GM12878 (cell line): ENCODE measurements at regions not wholly inside any gene's neighbourhood (a gene's known extent, or its start where the extent isn't known, plus 50 kb on each side); places are given as distances from the start of the nearest gene placed in this dataset.

Experiments
- ATAC-seq: fragments of 200-7000 bp; cut with Tn5 transposase; 3 replicates; pipeline ENCODE4 v1.9.1; 2020; ENCODE audit warnings: mild to moderate bottlenecking, moderate library complexity
- BruUV-seq: library from RNA; stranded (reverse); fragments of 400-500 nt; replicated peaks from 2 replicates; lab custom pipeline; 2021; lab: Mats Ljungman, UMichigan
- CTCF ChIA-PET: fragments of 300-600 bp; sonication (Branson Sonifier 250); formaldehyde crosslinking; extraction: SDS; loops from one replicate; lab custom pipeline; 2021; ENCODE audit warnings: inconsistent platforms; lab: Yijun Ruan, JAX
- POLR2A ChIA-PET: fragments of 350-600 bp; formaldehyde crosslinking; extraction: SDS; loops from one replicate; lab custom pipeline; 2021; ENCODE audit warnings: inconsistent platforms; lab: Charles Lee
- RAD21 ChIA-PET: fragments of 300-600 bp; sonication (Branson Sonifier 250); formaldehyde crosslinking; loops from one replicate; lab custom pipeline; 2023; ENCODE audit warnings: antibody characterized with exemption; ENCODE audit not compliant: unreplicated experiment; lab: Charles Lee
- SMC1A ChIA-PET: fragments of 300-600 bp; sonication (Branson Sonifier 250); formaldehyde crosslinking; loops from one replicate; lab custom pipeline; 2023; ENCODE audit not compliant: unreplicated experiment, uncharacterized antibody; lab: Charles Lee
- DNase-seq: peaks from one replicate; pipeline ENCODE4 v3.0.0-alpha.2; 2011; ENCODE audit warnings: low read depth, low spot score
- FAIRE-seq: peaks from 3 replicates; lab custom pipeline; 2011; peaks lifted over from hg19 to GRCh38; lab: Jason Lieb, UNC
- H2AFZ ChIP-seq: 2 replicates; pipeline ENCODE4 v1.6.0; 2011; ENCODE audit warnings: low read depth, low read length, control low read depth; ENCODE audit not compliant: control insufficient read depth
- H3K27ac ChIP-seq: 2 replicates; pipeline ENCODE4 v1.5.1; 2011; ENCODE audit warnings: control low read depth; ENCODE audit not compliant: control insufficient read depth, insufficient read depth
- H3K27me3 ChIP-seq, 2 experiments: replicated peaks in 1 of 2; 2 replicates each; pipeline versions ENCODE4 v1.6.0 to v1.6.1; 2011; ENCODE audit warnings: low read length in 1 of 2; ENCODE audit not compliant: control insufficient read depth in 2 of 2, insufficient read depth in 2 of 2
- H3K36me3 ChIP-seq, 2 experiments: 2 replicates each; pipeline ENCODE4 v1.5.1; 2011; ENCODE audit warnings: low read length in 1 of 2; ENCODE audit not compliant: control insufficient read depth in 2 of 2, insufficient read depth in 2 of 2
- H3K4me1 ChIP-seq: 2 replicates; pipeline ENCODE4 v1.6.1; 2011; ENCODE audit warnings: mild to moderate bottlenecking, low read length, moderate library complexity, mixed read lengths; ENCODE audit not compliant: control insufficient read depth, insufficient read depth
- H3K4me2 ChIP-seq: 2 replicates; pipeline ENCODE4 v1.6.0; 2011; ENCODE audit warnings: control low read depth; ENCODE audit not compliant: control insufficient read depth, insufficient read depth
- H3K4me3 ChIP-seq: fragments of 200-600 bp; sonication (generic); 2 replicates; pipeline ENCODE4 v1.5.1; 2016
- H3K79me2 ChIP-seq: 2 replicates; pipeline ENCODE4 v1.6.0; 2011; ENCODE audit warnings: low read length; ENCODE audit not compliant: control insufficient read depth, insufficient read depth
- H3K9ac ChIP-seq: 2 replicates; pipeline ENCODE4 v1.8.0; 2011; ENCODE audit warnings: low read length, control low read depth, mixed read lengths; ENCODE audit not compliant: control insufficient read depth, insufficient read depth
- H3K9me3 ChIP-seq: replicated peaks from 3 replicates; pipeline ENCODE4 v1.5.1; 2011; ENCODE audit warnings: mild to moderate bottlenecking, low read length; ENCODE audit not compliant: control insufficient read depth, insufficient read depth
- H4K20me1 ChIP-seq: 2 replicates; pipeline ENCODE4 v1.6.0; 2011; ENCODE audit not compliant: control insufficient read depth, insufficient read depth
- BCL3 ChIP-seq: IDR thresholded peaks from 2 replicates; pipeline ENCODE4 v1.6.1; 2011; ENCODE audit warnings: borderline replicate concordance, low read depth, mild to moderate bottlenecking, moderate library complexity, low read length; ENCODE audit not compliant: insufficient read depth, poor library complexity, severe bottlenecking
- CEBPB ChIP-seq, 2 experiments: fragments of 150-350 bp in 1 of 2; IDR thresholded peaks; 2 replicates each; pipeline ENCODE4 v1.6.1; 2012 to 2014; ENCODE audit warnings: low read depth in 2 of 2, low read length in 2 of 2, borderline replicate concordance in 1 of 2, inconsistent platforms in 1 of 2
- EP300 ChIP-seq, 2 experiments: fragments of 150-350 bp in 1 of 2; IDR thresholded peaks; 2 replicates each; pipeline ENCODE4 v1.6.1; 2011 to 2012; ENCODE audit warnings: low read depth in 2 of 2, low read length in 2 of 2, borderline replicate concordance in 1 of 2, improper control_type of control experiment in 1 of 2, inconsistent platforms in 1 of 2; ENCODE audit not compliant: control insufficient read depth in 1 of 2
- NFYB ChIP-seq: IDR thresholded peaks from 2 replicates; pipeline ENCODE4 v1.6.1; 2011; ENCODE audit warnings: low read depth, mild to moderate bottlenecking, low read length, improper control_type of control experiment, moderate library complexity; ENCODE audit not compliant: insufficient read depth
- NKRF ChIP-seq: fragments of 450-650 bp; conservative IDR thresholded peaks from 2 replicates; pipeline ENCODE4 v1.6.1; 2017; ENCODE audit warnings: mild to moderate bottlenecking, moderate library complexity
- PAX5 ChIP-seq: IDR thresholded peaks from 2 replicates; pipeline ENCODE4 v1.6.1; 2011; ENCODE audit warnings: low read depth, low read length, borderline replicate concordance
- POLR2AphosphoS2 ChIP-seq: IDR thresholded peaks from 2 replicates; pipeline ENCODE4 v1.6.1; 2011; ENCODE audit warnings: low read depth, mild to moderate bottlenecking, low read length, improper control_type of control experiment, moderate library complexity
- ZNF592 ChIP-seq: fragments of 450-650 bp; IDR thresholded peaks from 2 replicates; pipeline ENCODE4 v1.6.1; 2017; ENCODE audit warnings: mild to moderate bottlenecking, moderate library complexity
- WGBS: methylation state at CpG from one replicate; pipeline ENCODE4 v1.1.6; 2016; ENCODE audit warnings: low lambda C conversion rate; ENCODE audit not compliant: insufficient replicate concordance, insufficient coverage; ENCODE audit errors: missing lambda C conversion rate; 5-methylcytosine and 5-hydroxymethylcytosine counted together
- in situ Hi-C: fragments of 300-500 bp; cut with MboI; formaldehyde crosslinking; loops from 9 replicates; pipeline ENCODE4 v1.14.3; 2018; ENCODE audit warnings: mixed read lengths
- intact Hi-C: fragments of 100-400 bp; cut with micrococcal nuclease; formaldehyde crosslinking; loops from one replicate; pipeline ENCODE4 v1.14.2; 2022; ENCODE audit not compliant: unreplicated experiment
- TF ChIP-seq, protein P1 (sequence below): fragments of 450-650 bp; IDR thresholded peaks from 2 replicates; pipeline ENCODE4 v1.6.1; 2017; ENCODE audit warnings: borderline replicate concordance

DNA sequence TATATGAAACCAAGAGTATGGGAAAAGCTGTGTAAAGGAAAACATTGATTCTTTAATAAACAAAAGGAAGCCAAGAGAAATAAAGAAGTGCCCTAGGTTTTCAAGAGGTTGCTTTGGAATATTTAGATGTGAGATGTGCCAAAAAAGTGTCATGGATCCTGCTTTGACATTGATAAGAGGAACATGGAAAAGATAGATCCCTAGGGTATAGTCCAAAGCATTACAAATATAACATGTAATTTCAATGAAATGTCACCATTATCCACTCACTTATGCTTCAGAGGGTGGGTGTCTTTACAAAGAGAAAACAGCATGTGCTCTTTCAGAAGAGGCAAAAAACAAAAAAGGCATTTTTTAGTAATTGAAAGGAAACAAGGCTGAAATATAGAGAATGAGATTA is 1196.7 kb downstream of the EFNA5 start (continued):
- TF ChIP-seq ZNF592 (no peak), CEBPB (IDR thresholded peaks at IDR 0.05; ENCODE audit: borderline replicate concordance in 1 of 2, low read depth in 2 of 2, low read length in 2 of 2) (no peak), POLR2AphosphoS2 (no peak)
- TF ChIP-seq, protein P1, sequence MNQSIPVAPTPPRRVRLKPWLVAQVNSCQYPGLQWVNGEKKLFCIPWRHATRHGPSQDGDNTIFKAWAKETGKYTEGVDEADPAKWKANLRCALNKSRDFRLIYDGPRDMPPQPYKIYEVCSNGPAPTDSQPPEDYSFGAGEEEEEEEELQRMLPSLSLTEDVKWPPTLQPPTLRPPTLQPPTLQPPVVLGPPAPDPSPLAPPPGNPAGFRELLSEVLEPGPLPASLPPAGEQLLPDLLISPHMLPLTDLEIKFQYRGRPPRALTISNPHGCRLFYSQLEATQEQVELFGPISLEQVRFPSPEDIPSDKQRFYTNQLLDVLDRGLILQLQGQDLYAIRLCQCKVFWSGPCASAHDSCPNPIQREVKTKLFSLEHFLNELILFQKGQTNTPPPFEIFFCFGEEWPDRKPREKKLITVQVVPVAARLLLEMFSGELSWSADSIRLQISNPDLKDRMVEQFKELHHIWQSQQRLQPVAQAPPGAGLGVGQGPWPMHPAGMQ = no peak
- TF ChIP-seq, all 136 proteins: peak for 0

DNA sequence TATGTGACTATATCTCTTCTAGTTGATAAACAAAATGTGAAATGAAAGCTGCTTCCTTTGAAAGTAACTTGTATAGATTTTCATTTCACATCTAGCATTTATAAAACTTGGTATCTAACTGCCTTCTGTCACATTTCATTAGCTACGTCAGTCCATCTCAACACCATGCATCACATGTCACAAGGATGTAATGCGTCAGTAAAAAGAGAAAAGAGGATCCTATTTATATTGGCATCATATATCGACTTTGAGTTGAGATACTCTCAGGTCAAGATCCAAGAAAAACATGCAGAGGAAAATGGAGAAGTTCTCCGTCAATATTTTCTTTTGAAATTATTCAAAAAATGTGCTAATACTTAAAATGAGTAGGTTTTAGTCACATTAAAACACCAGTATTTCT is 1211.2 kb downstream of the EFNA5 start:
- Histone ChIP-seq H3K4me2 (no peak overlapping the region), H3K79me2 (no peaks in the 10 kb centered on the region), H3K9ac (no peak overlapping the region), H3K36me3 (no peaks in the 10 kb centered on the region), H3K27me3 (no peaks in the 10 kb centered on the region), H3K27ac (no peak overlapping the region), H3K9me3 (no peaks in the 10 kb centered on the region), H2AFZ (no peak overlapping the region), H3K4me3 (no peak overlapping the region), H4K20me1 (no peaks in the 10 kb centered on the region), H3K4me1 (no peaks in the 10 kb centered on the region)
- CTCF ChIA-PET = interaction anchor here (1.5 kb wide), 1 partner anchor 9 kb away, joined by 3 read pairs; no protein-coding TSS in a partner anchor
- intact Hi-C loops (loop anchor here (10.0 kb wide), 1 partner anchor 415 kb away; no protein-coding TSS in a partner anchor), in situ Hi-C loops (no loop called here)
- WGBS = 34% methylated on average over 4 of the region's 4 CpGs
- FAIRE-seq = no peak
- POLR2A ChIA-PET = no interaction called here
- no TSS peak for BruUV-seq
- TF ChIP-seq EP300 (IDR thresholded peaks at IDR 0.05; ENCODE audit: borderline replicate concordance in 1 of 2, control insufficient read depth in 1 of 2, low read depth in 2 of 2, low read length in 2 of 2) (no peak), PAX5 (no peak), NFYB (no peak), NKRF (no peak), BCL3 (no peak)
- SMC1A ChIA-PET = no interaction called here
- RAD21 ChIA-PET = no interaction called here
- no peak for ATAC-seq
- DNase-seq = no peak
